CD8-positive, alpha-beta memory T cell (primary cell): ENCODE measurements at regions not wholly inside any gene's neighbourhood (a gene's known extent, or its start where the extent isn't known, plus 50 kb on each side); places are given as distances from the start of the nearest gene placed in this dataset.

Experiments used
- CTCF ChIA-PET: fragments of 350-600 bp; sonication (Branson Sonifier 250); formaldehyde crosslinking; loops from one replicate; lab custom pipeline; 2021; ENCODE audit warnings: antibody characterized with exemption; lab: Charles Lee
- POLR2A ChIA-PET: fragments of 350-600 bp; sonication (Branson Sonifier 250); formaldehyde crosslinking; loops from one replicate; lab custom pipeline; 2021; ENCODE audit warnings: antibody characterized with exemption; lab: Charles Lee
- DNase-seq, 5 donors: peaks; one replicate each; pipeline versions ENCODE4 v3.0.0 to v3.0.0-alpha.2; 2020 to 2022; ENCODE audit warnings: mixed read lengths in 1 of 5
- H3K27ac ChIP-seq: one replicate; pipeline ENCODE4 v1.7.0; 2013; ENCODE audit warnings: low read depth, mild to moderate bottlenecking, low read length, moderate library complexity
- H3K27me3 ChIP-seq: 2 replicates; pipeline ENCODE4 v1.7.0; 2013; ENCODE audit warnings: low read length, mild to moderate bottlenecking; ENCODE audit not compliant: insufficient read depth, poor library complexity, severe bottlenecking
- H3K36me3 ChIP-seq: 2 replicates; pipeline ENCODE4 v1.7.0; 2013; ENCODE audit warnings: mild to moderate bottlenecking, low read length, moderate library complexity; ENCODE audit not compliant: insufficient read depth
- H3K4me1 ChIP-seq: 2 replicates; pipeline ENCODE4 v1.7.0; 2013; ENCODE audit warnings: mild to moderate bottlenecking, low read length, moderate library complexity; ENCODE audit not compliant: insufficient read depth
- H3K4me3 ChIP-seq: 2 replicates; pipeline ENCODE4 v1.7.0; 2013; ENCODE audit warnings: mild to moderate bottlenecking, low read length
- H3K9me3 ChIP-seq: 2 replicates; pipeline ENCODE4 v1.7.0; 2013; ENCODE audit warnings: mild to moderate bottlenecking, low read length
- H3K27ac Mint-ChIP-seq, 8 donors: one replicate each; pipeline ENCODE4 v1.8.0; 2020 to 2021; ENCODE audit warnings: mixed read lengths in 8 of 8, mild to moderate bottlenecking in 6 of 8, inconsistent platforms in 3 of 8, moderate library complexity in 3 of 8
- H3K27me3 Mint-ChIP-seq, 2 donors: one replicate each; pipeline ENCODE4 v1.8.0; 2020 to 2021; ENCODE audit warnings: mixed read lengths in 2 of 2, mild to moderate bottlenecking in 1 of 2, moderate library complexity in 1 of 2
- H3K36me3 Mint-ChIP-seq, 3 donors: one replicate each; pipeline ENCODE4 v1.8.0; 2020 to 2021; ENCODE audit warnings: mixed read lengths in 3 of 3, inconsistent platforms in 1 of 3, mild to moderate bottlenecking in 1 of 3
- H3K4me1 Mint-ChIP-seq, 3 donors: one replicate each; pipeline ENCODE4 v1.8.0; 2020 to 2021; ENCODE audit warnings: mixed read lengths in 3 of 3, inconsistent platforms in 1 of 3, mild to moderate bottlenecking in 1 of 3
- H3K4me3 Mint-ChIP-seq, 7 donors: one replicate each; pipeline ENCODE4 v1.8.0; 2020 to 2021; ENCODE audit warnings: mixed read lengths in 7 of 7, mild to moderate bottlenecking in 6 of 7, moderate library complexity in 4 of 7, inconsistent platforms in 2 of 7
- H3K9me3 Mint-ChIP-seq, 5 donors: one replicate each; pipeline ENCODE4 v1.8.0; 2020 to 2022; ENCODE audit warnings: mixed read lengths in 5 of 5, mild to moderate bottlenecking in 3 of 5, moderate library complexity in 2 of 5, inconsistent platforms in 1 of 5

- no peaks in the 10 kb centered on the region for H3K4me1 ChIP-seq
Measured at GRCh38 chr11:13082588-13082987, 73.5 kb downstream of the RASSF10 start.

GRCh38 chr11:13090228-13090708 is 81.2 kb downstream of the RASSF10 start:
- Histone ChIP-seq H3K36me3 (no peaks in the 10 kb centered on the region), H3K9me3 (no peaks in the 10 kb centered on the region), H3K27ac (no peak overlapping the region), H3K4me1 (no peaks in the 10 kb centered on the region), H3K4me3 (no peak overlapping the region), H3K27me3 (no peaks in the 10 kb centered on the region)
- H3K4me3 Mint-ChIP-seq: no peak overlapping the region
- no peak for DNase-seq
- no peaks in the 10 kb centered on the region for H3K4me1 Mint-ChIP-seq
- peaks cover 0 to 9% (median 3%) of the 10 kb centered on the region in 5 donors for H3K9me3 Mint-ChIP-seq
- POLR2A ChIA-PET: no interaction called here
- peaks cover 4 to 11% of the 10 kb centered on the region in 2 donors for H3K27me3 Mint-ChIP-seq
- CTCF ChIA-PET: no interaction called here
- H3K27ac Mint-ChIP-seq: no peak overlapping the region
- no peaks in the 10 kb centered on the region for H3K36me3 Mint-ChIP-seq

More at GRCh38 chr11:13082588-13082987, 73.5 kb downstream of the RASSF10 start:
- no peak overlapping the region for H3K4me3 ChIP-seq
- ChIA-PET CTCF (no interaction called here), POLR2A (no interaction called here)
- H3K27me3 Mint-ChIP-seq: peaks cover 14 to 51% of the 10 kb centered on the region in 2 donors
- H3K4me3 Mint-ChIP-seq: no peak overlapping the region
- H3K36me3 Mint-ChIP-seq: no peaks in the 10 kb centered on the region
- H3K4me1 Mint-ChIP-seq: no peaks in the 10 kb centered on the region
- H3K27ac Mint-ChIP-seq: no peak overlapping the region
- peaks cover 12% of the 10 kb centered on the region for H3K27me3 ChIP-seq
- H3K27ac ChIP-seq: no peak overlapping the region
- H3K9me3 Mint-ChIP-seq: peaks cover 0 to 2% (median 0%) of the 10 kb centered on the region in 5 donors
- DNase-seq: no peak
- H3K36me3 ChIP-seq: no peaks in the 10 kb centered on the region
- H3K9me3 ChIP-seq: no peaks in the 10 kb centered on the region

GRCh38 chr11:13091373-13091772 is 82.3 kb downstream of the RASSF10 start:
- Histone ChIP-seq H3K4me1 (no peaks in the 10 kb centered on the region), H3K27me3 (no peaks in the 10 kb centered on the region), H3K9me3 (no peaks in the 10 kb centered on the region), H3K27ac (no peak overlapping the region), H3K4me3 (no peak overlapping the region), H3K36me3 (no peaks in the 10 kb centered on the region)
- Mint-ChIP-seq H3K4me1 (no peaks in the 10 kb centered on the region), H3K27ac (no peak overlapping the region), H3K9me3 (peaks cover 0 to 9% (median 3%) of the 10 kb centered on the region in 5 donors), H3K36me3 (no peaks in the 10 kb centered on the region), H3K4me3 (no peak overlapping the region), H3K27me3 (peaks cover 6 to 12% of the 10 kb centered on the region in 2 donors)
- CTCF ChIA-PET: no interaction called here
- POLR2A ChIA-PET: interaction anchor here (0.6 kb wide), 1 partner anchor 1273 kb away, joined by 7 read pairs; no protein-coding TSS in a partner anchor
- DNase-seq: no peak

- Histone ChIP-seq H3K4me3 (no peak overlapping the region), H3K27me3 (no peaks in the 10 kb centered on the region), H3K9me3 (no peaks in the 10 kb centered on the region), H3K36me3 (no peaks in the 10 kb centered on the region), H3K27ac (no peak overlapping the region), H3K4me1 (no peaks in the 10 kb centered on the region)
- Mint-ChIP-seq H3K36me3 (no peaks in the 10 kb centered on the region), H3K9me3 (peaks cover 0 to 9% (median 3%) of the 10 kb centered on the region in 5 donors), H3K4me1 (no peaks in the 10 kb centered on the region), H3K27me3 (peaks cover 6 to 14% of the 10 kb centered on the region in 2 donors), H3K27ac (no peak overlapping the region), H3K4me3 (no peak overlapping the region)
- no peak for DNase-seq
- ChIA-PET CTCF (no interaction called here), POLR2A (no interaction called here)
Measured at GRCh38 chr11:13091804-13092203, 82.7 kb downstream of the RASSF10 start.

GRCh38 chr11:13094930-13095687 is 86.0 kb downstream of the RASSF10 start:
- no peak overlapping the region for H3K4me3 Mint-ChIP-seq
- H3K27me3 Mint-ChIP-seq: peaks cover 8 to 32% of the 10 kb centered on the region in 2 donors
- Histone ChIP-seq H3K9me3 (no peaks in the 10 kb centered on the region), H3K27ac (no peak overlapping the region), H3K4me3 (no peak overlapping the region), H3K36me3 (no peaks in the 10 kb centered on the region), H3K4me1 (no peaks in the 10 kb centered on the region), H3K27me3 (no peaks in the 10 kb centered on the region)
- ChIA-PET CTCF (no interaction called here), POLR2A (no interaction called here)
- H3K27ac Mint-ChIP-seq: no peak overlapping the region
- H3K4me1 Mint-ChIP-seq: no peaks in the 10 kb centered on the region
- no peaks in the 10 kb centered on the region for H3K36me3 Mint-ChIP-seq
- no peaks in the 10 kb centered on the region for H3K9me3 Mint-ChIP-seq
- no peak for DNase-seq

- DNase-seq: no peak
- Histone ChIP-seq H3K27ac (no peak overlapping the region), H3K9me3 (no peaks in the 10 kb centered on the region), H3K4me3 (no peak overlapping the region), H3K4me1 (no peaks in the 10 kb centered on the region), H3K27me3 (no peaks in the 10 kb centered on the region), H3K36me3 (no peaks in the 10 kb centered on the region)
- H3K4me3 Mint-ChIP-seq: no peak overlapping the region
- H3K27ac Mint-ChIP-seq: no peak overlapping the region
- H3K27me3 Mint-ChIP-seq: peaks cover 10 to 46% of the 10 kb centered on the region in 2 donors
- CTCF ChIA-PET: no interaction called here
- H3K4me1 Mint-ChIP-seq: no peaks in the 10 kb centered on the region
- POLR2A ChIA-PET: no interaction called here
- H3K9me3 Mint-ChIP-seq: peaks cover 0 to 2% (median 0%) of the 10 kb centered on the region in 5 donors
- H3K36me3 Mint-ChIP-seq: no peaks in the 10 kb centered on the region
Measured at GRCh38 chr11:13098063-13098462, 88.9 kb downstream of the RASSF10 start.

GRCh38 chr11:13098616-13099289 is 89.6 kb downstream of the RASSF10 start:
- CTCF ChIA-PET: no interaction called here

More at GRCh38 chr11:13098616-13099289, 89.6 kb downstream of the RASSF10 start:
- Histone ChIP-seq H3K27ac (no peak overlapping the region), H3K4me1 (no peaks in the 10 kb centered on the region), H3K9me3 (no peaks in the 10 kb centered on the region), H3K36me3 (no peaks in the 10 kb centered on the region), H3K4me3 (no peak overlapping the region), H3K27me3 (no peaks in the 10 kb centered on the region)
- POLR2A ChIA-PET: no interaction called here
- Mint-ChIP-seq H3K27ac (no peak overlapping the region), H3K4me3 (no peak overlapping the region), H3K27me3 (peaks cover 10 to 47% of the 10 kb centered on the region in 2 donors), H3K9me3 (peaks cover 0 to 2% (median 0%) of the 10 kb centered on the region in 5 donors), H3K4me1 (no peaks in the 10 kb centered on the region), H3K36me3 (no peaks in the 10 kb centered on the region)
- DNase-seq: no peak
